ENCODE measurements at regions not wholly inside any gene's neighbourhood (a gene's known extent, or its start where the extent isn't known, plus 50 kb on each side); places are given as distances from the start of the nearest gene placed in this dataset.

GRCh38 chr1:244353551-244354091, 98.1 kb downstream of the ADSS2 start:
- DNase-seq, result no peak

- no peak for DNase-seq
These were observed 96.9 kb downstream of the ADSS2 start for GRCh38 chr1:244354810-244355278.

- DNase-seq, result no peak
These were observed 95.3 kb downstream of the ADSS2 start for GRCh38 chr1:244356376-244356775.

Measured in NCI-H510A (cell line).